ENCODE measurements at regions not wholly inside any gene's neighbourhood (a gene's known extent, or its start where the extent isn't known, plus 50 kb on each side); places are given as distances from the start of the nearest gene placed in this dataset.

- no peak for TF ChIP-seq CTCF (conservative IDR thresholded peaks at IDR 0.05)
- no peak for TF ChIP-seq ZFX (IDR thresholded peaks at IDR 0.05)
Measured at GRCh38 chr11:10991393-10991792, 133.5 kb upstream of the ZBED5 start.
